ENCODE measurements at regions not wholly inside any gene's neighbourhood (a gene's known extent, or its start where the extent isn't known, plus 50 kb on each side); places are given as distances from the start of the nearest gene placed in this dataset.

DNA sequence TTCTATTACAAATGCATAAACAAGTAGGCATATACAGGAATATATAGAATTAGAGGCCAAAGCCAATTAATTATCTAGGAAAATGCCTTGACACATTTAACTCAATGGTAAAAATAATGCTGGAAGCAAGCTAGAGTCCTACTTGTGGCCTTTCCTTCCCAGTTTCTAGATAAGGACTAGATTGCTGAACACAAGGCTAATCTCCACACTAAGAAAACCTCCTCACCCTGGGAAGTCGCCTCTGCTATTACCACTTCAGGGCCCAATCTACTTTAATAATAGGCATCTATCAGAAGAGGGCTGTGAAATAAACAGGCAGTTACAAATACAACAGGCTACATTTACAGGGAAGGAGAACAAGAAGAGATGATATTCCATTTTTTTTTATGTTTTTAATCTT lies 80.5 kb upstream of the PRICKLE2 start:
- DNase-seq: no peak

DNA sequence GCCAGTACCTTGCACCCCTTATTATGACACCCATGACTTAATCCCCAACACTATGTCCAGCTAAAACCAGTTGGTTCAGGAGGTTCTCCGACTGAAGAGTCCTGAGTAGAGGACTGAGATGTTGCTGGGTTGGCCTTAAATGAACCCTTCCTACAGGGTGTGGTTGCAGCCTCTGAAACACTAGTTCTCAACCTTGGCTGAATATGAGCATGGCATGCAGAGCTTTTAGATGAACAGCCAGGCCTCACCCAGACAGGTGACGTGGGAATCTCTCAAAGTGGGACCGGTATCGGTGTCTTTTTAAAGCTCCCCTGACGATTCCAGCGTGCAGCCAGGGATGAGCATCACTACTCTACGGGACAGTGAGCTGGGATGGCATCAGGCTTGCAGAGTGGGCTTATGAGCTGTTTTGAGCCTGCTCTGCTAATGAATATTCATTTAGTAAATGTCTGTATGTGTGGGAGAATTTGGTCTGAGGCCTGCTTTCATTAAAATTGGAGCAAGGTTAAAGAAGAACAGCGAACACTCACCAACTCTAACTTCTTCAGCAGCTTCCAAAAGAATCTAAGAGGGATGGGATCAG lies 79.7 kb upstream of the PRICKLE2 start:
- DNase-seq: no peak

DNA sequence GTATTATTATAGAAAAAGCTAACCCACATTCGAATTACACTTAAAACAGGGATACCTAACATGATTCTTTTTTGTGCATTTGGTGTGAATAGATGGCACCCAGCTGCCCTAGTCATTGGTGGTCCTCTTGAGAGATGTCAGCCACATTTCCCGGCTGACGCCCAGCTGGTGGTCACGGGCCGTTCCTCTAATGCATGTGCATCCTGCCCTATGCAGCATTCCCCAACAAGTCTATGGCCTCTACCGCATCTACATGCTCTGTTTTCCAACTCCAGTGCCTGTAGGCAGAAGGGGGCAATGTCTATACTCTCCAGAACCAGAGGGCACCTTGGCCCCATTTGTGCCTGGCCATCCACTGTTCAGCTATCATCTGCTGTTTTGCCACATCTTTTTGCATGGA lies 78.6 kb upstream of the PRICKLE2 start:
- no peak for DNase-seq

DNA sequence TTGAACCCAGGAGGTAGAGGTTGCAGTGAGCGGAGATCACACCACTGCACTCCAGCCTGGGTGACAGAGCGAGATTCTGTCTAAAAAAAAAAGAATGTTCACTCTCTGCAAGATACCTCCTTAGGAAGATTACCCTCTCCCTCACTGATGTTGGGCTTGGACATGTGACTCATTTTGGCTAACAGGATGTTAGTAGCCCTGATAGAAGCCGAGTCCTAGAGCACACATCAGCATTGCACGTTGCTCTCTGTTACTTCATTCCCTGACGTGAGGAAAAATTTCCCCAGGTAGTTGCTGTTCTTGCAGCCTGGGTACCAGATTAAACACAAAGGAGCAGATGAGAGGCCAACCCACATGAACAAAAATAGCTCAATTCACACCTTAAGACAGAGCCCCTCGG lies 78.1 kb upstream of the PRICKLE2 start:
- no peak for DNase-seq

DNA sequence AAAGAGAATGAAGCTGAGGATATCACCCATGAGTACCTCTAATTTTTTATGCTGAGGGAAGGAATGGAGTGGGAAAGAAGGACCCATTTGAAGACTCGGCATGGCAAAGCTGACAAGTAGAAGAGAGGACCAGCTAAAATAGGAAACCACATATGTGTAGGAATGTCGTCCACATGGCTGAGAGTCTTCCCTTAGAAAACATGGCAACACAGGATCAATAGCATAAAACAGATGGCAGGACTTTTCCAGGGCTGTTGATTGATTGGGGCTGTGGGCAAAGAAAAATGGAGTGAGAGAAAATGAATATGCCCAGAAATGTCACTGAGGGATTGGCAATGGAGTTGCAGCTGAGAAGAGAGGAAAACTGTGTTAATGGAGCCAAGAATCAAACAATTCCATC lies 76.2 kb upstream of the PRICKLE2 start:
- DNase-seq: no peak

DNA sequence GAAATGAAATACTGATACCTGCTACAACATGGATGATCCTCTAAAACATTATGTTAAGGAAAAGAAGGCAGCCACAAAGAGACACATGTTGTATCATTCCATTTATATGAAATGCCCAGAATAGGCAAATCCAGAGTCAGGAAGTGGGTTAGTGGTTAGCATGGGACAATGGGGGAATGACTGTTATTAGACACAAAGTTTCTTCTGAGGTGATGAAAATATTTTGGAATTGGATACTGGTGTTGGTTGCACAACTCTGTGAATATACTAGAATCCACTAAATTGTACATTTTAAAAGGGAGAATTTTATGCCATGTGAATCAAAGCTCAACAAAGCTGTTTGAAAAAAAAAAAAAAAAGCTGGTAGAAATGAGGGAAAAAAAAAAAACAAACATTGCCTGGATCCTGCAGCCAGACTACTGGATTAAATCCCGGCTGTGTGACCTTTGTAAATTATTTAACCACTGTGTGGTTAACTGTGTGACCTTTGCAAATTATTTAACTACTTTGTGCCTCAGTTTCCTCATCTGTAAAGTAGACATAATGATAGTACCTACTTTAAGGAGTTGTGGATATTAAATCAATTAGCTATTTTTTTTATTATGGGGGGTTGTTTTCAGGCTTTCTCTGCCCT lies 75.6 kb upstream of the PRICKLE2 start:
- no peak for DNase-seq

DNA sequence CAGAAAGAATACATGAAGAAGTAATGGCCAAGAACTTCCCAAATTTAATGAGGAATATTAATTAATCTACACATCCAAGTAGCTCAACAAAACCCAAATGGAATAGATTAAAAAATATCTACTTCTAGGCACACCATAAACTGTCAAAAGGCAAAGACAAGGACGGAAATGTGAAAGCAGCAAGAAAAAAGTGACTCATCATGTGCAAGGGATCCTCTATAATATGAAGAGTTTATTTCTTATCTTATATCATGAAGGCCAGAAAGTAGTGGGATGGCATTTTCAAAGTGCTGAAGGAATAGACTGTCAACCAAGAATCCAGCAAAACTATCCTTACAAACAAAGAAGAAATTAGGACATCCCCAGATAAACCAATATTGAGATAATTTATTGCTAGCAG lies 73.9 kb upstream of the PRICKLE2 start:
- no peak for DNase-seq

DNA sequence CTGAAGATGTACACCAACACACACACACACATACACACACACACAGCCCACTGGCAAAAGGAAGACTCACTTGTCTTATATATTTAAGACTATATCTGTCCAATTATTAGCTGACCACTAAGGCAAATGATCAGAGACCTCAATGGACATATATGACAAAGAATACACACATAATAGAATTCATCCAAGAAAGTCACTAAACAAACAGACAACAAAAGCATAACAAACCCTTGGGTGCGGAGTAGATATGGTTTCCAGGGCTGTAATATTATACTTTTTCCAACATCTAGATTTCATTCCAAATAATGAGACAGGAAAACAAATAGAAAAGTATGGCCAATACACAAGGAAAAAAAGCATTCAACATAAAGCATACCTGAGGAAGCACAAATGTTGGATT lies 72.3 kb upstream of the PRICKLE2 start:
- no peak for DNase-seq

DNA sequence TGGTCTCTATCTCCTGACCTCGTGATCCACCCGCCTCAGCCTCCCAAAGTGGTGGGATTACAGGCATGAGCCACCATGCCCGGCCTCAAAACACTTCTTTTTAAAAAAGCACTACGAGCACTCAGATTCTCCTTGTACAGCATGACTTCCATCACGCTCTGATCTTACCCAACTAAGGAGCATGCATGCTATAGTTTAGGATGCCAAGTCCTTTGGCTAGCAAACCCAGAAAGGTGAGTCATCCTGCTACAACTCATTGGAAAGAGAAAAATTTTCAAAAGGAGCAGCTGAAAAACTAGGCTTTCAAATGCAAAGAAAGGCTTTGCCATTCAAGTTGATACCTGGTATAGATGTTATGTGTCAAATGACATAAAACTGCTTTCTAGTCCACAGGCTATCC lies 70.3 kb upstream of the PRICKLE2 start:
- DNase-seq: no peak

DNA sequence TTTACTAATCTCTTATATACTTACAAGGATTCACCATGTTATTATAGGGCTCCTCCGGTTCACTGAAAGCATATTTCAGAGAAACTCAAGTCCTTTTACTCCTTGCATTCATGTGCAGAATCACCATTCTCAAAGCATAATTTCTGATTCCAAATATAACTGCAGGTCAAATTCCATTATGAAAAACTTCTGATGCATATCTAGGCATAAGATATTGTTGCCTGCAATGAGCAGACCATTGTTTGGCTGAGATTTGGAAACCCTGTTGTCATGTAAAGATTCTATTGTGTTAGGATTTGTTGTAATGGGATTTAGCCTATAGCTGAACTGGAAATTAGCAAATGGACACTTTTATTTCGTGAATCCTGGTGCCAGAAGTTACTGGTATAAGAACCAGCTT lies 69.5 kb upstream of the PRICKLE2 start:
- DNase-seq: no peak

DNA sequence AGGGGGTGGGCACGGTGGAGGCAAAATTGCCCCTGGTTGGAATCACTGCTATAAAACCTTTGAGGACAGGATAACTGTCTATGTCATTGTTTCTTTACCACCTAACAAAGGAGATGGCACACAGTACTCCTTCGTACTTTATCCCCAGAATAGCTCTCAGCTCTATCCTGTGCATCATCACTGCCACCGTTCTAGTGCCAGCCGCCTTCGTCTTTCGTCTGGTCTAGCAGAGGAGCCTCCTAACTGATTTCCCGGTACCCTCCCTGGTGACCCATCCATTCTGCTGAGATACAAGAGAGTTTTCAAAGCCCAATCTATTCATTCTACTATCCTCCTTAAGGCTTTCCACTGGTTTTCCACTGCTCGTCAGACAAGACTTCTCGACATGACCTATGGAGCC lies 67.9 kb upstream of the PRICKLE2 start:
- no peak for DNase-seq

DNA sequence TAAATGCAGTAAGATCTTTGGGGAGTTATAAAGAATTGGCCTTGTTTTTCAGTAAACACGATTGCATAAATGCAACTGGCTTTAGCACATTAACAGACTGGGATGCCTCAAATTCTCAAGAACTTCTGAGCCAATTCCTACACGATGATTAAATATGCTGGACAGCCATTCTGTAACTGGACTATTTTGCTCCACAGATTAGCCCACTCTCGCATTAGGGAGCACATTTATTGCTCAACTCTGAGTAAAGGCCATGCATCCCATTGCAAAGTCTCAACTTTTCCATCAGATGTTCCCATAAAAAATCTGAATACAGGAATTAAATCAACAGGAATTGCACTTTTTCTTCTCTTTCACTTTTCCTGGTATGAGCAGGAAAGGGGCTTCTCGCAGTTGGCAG lies 66.7 kb upstream of the PRICKLE2 start:
- no peak for DNase-seq

DNA sequence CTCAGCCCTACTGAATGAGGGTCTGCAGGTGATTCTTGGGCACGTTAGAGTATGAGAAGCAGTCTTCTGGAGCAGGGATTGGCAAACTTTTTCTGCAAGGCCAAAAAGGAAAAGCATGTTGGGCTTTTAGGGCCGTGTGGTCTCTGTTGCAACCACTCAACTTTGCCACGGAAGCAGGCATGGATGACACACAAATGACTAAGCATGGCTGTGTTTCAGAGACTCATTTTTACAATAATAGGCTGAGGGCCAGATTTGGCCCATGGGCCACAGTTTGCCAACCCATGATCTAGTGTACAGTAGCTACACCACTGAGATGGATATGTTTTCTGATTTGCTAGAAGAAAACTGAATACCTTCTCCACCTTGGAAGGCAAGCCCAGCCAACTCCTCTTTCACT lies 66.1 kb upstream of the PRICKLE2 start:
- no peak for DNase-seq

DNA sequence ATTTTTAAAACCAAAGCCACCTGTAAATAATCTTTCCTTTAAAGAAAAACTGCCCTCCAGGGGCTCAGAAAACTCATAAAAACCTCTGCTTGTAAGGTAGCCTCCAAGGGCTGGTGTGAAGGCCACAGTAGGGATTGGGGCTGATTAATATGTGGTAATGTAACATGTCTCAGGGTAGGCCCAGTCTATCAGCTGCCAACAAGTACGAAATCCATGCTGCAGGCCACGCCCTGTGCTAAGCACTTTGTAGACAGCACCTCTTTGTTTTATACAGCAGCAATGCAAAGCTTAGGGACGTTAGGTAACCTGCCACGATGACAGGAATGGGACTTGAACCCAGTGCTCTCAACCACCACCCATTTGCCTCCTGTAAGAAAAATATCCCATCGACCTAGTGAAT lies 65.6 kb upstream of the PRICKLE2 start:
- DNase-seq: no peak

DNA sequence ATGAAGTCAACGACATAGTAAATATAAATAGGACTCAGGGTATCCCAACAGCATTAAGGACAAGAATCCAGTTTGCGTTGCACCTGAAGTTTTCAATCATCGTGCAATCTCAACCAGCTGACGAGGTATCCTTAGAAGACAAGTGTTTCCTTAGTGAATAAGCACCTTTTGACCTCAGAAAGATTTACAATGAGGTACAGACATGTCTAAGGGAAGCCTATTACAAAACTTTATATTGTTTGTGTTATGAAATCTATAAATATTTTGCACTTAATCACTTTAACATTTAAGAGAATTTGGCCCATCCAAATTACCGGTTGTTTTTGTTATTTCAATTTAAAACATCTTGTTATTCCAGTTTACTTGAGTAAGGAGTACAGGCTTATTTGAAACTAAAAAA lies 64.9 kb upstream of the PRICKLE2 start:
- DNase-seq: no peak

DNA sequence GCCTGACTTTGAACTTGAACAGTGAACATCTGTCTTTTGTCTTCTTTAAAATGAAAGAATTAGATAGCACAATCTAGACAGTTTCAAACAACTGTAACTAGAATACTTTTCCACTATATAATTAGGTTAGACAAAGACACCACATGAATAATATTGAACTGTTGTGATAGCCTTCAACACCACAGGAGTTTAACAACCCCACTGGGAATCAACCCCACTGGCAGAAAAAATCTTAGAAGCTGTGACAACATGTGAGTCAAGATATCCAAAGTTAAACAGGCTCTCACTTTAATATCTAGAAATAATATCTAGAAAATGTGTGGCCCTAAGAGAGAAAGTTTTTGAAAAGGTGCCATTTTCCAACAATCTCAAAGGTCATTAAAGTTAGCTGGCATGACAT lies 64.4 kb upstream of the PRICKLE2 start:
- no peak for DNase-seq

DNA sequence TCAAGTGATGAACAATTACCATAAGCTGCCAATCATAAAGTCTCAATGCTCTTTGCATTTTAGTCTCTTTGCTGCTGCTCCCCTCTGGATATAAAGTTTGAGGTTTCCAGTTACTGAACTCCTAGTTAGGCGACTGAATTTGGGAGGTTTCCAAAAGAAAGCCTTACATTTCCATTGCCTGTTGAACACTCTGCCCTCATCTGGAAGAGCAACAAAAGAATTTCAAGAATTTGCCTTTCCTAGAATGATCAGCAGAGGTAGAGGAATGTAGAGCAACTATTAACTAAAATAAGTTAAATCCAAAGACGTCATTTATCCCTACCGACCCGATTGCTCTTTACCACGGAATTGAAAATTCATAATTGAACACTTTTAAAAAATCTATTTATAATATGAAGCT lies 53.4 kb upstream of the PRICKLE2 start:
- no peak for DNase-seq

DNA sequence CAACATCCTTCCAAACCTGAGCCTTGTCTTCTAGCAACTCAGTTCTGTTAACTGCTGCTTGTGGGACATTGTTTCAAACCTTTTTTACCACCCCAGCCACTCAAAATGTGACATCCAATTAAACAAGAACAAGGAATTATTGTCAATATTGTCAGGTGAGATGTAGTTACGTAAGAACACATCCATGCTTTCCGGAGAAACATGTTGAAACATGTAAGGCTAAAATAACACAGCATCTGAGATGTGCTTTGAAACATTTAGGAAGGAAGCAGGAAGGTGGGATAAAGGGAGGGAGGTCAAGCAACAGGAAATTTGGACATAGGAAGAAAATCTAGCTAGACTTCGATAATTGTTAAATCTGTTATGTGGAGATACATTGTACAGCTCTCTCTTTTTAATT lies 50.9 kb upstream of the PRICKLE2 start:
- DNase-seq: no peak

Measured in CD4-positive, alpha-beta T cell treated with Interleukin-21 for 1 hour (primary cell).